ENCODE measurements at regions not wholly inside any gene's neighbourhood (a gene's known extent, or its start where the extent isn't known, plus 50 kb on each side); places are given as distances from the start of the nearest gene placed in this dataset.
"Not testable (repeated sequence)": the region's sequence is repeated elsewhere in the genome, so short reads cannot be mapped to it uniquely, and the experiment has no call there.

DNA sequence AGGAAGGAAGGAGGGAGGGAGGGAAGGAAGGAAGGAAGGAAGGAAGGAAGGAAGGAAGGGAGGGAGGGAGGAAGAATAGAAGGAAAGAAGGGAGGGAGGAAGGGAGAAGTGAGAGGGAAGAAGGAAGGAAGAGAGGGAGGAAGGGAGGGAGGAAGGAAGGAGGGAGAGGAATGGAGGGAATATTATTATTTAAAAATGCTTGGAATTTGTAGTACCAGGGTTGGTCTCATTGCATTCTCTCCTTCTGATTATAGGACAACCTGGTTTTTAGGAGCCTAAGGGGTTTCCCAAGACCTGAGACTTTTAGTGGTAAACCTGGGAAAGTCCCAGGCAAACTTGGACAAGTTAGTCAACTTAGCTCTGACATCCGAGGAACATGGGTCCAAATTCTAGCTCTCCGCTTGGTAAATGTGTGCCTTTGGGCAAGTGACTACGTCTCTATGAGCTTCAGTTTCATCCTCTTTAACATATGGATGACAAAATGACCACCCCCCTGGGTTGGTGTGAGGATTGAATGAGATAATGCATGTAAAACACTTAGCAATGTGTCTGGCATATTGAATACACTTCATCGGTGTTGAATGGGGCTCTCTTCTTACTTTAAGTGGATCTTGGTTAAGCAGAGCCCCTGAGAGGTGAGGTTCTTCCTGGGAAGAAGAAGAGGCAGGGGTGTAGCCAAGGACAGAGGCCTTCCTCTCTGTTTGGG, 690.7 kb upstream of the TBX3 start:
- Histone ChIP-seq H3K27me3 (ENCODE audit: insufficient read depth, insufficient read length) (no peaks in the 10 kb centered on the region), H3K36me3 (ENCODE audit: insufficient read depth, insufficient read length, low read length) (no peaks in the 10 kb centered on the region), H3K4me1 (ENCODE audit: insufficient read depth, insufficient read length) (peaks cover 5% of the 10 kb centered on the region), H3K9ac (ENCODE audit: insufficient read length, low read depth) (no peak overlapping the region), H3K4me3 (ENCODE audit: insufficient read length, low read depth) (no peak overlapping the region), H3K9me3 (ENCODE audit: insufficient read depth, low read length) (no peaks in the 10 kb centered on the region)
- TF ChIP-seq YY1 (IDR thresholded peaks at IDR 0.05; ENCODE audit: insufficient read depth, insufficient read length) (no peak), ZNF274 (IDR thresholded peaks at IDR 0.05; ENCODE audit: low read depth, low read length) (no peak), SUZ12 (IDR thresholded peaks at IDR 0.05; ENCODE audit: extremely low read depth, insufficient read depth, insufficient read length) (no peak)
- DNase-seq (ENCODE audit: low read depth, low spot score): no peak

DNA sequence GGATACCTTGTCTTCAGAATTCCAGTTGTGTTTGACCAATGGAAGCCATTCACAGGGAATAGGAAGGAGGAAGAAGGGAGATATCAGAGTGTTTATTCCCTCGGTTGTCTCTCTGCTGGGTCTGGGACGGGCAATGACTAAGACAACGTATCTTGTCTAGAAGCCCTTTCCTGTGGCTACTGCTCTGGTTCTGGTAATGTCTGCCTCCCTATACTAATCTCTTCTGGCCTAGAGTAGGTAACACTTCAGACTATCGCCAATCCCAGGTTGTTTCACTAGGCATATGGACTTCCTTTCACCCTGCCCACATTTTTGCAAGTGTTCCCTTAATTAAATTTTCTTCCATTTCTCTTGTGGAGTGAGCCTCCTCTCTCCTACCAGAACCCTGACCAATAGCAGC, 687.7 kb upstream of the TBX3 start:
- Histone ChIP-seq H3K4me3 (ENCODE audit: insufficient read length, low read depth) (no peak overlapping the region), H3K9me3 (ENCODE audit: insufficient read depth, low read length) (peaks cover 19% of the 10 kb centered on the region; the same call in 1 of the 2 replicates), H3K36me3 (ENCODE audit: insufficient read depth, insufficient read length, low read length) (no peaks in the 10 kb centered on the region), H3K4me1 (ENCODE audit: insufficient read depth, insufficient read length) (peaks cover 5% of the 10 kb centered on the region), H3K27me3 (ENCODE audit: insufficient read depth, insufficient read length) (no peaks in the 10 kb centered on the region), H3K9ac (ENCODE audit: insufficient read length, low read depth) (no peak overlapping the region)
- TF ChIP-seq YY1 (IDR thresholded peaks at IDR 0.05; ENCODE audit: insufficient read depth, insufficient read length): no peak
- TF ChIP-seq SUZ12 (IDR thresholded peaks at IDR 0.05; ENCODE audit: extremely low read depth, insufficient read depth, insufficient read length): no peak
- TF ChIP-seq ZNF274 (IDR thresholded peaks at IDR 0.05; ENCODE audit: low read depth, low read length): no peak
- no peak for DNase-seq (ENCODE audit: low read depth, low spot score)

DNA sequence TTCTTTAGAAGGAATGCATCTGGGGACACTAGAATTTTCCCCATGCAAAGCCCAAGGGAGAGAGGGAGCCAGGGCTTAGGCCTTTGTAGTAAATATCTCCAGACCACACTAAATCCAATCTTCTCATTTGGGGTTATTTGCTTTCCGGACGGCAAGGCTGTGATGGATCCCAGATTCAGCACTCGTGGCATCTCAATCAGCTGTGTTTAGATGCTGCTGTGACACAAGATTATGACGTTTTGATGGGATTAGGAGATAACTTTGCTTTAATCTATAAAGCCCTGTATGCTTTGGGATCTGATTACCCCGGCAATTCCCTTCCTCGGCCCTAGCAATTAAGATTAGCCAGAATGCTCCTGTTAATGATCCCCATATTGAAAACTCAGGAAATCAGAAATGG, 686.7 kb upstream of the TBX3 start:
- Histone ChIP-seq H3K9ac (ENCODE audit: insufficient read length, low read depth) (no peak overlapping the region), H3K4me3 (ENCODE audit: insufficient read length, low read depth) (no peak overlapping the region), H3K9me3 (ENCODE audit: insufficient read depth, low read length) (peaks cover 23% of the 10 kb centered on the region; the same call in 1 of the 2 replicates), H3K27me3 (ENCODE audit: insufficient read depth, insufficient read length) (no peaks in the 10 kb centered on the region), H3K36me3 (ENCODE audit: insufficient read depth, insufficient read length, low read length) (no peaks in the 10 kb centered on the region), H3K4me1 (ENCODE audit: insufficient read depth, insufficient read length) (peaks cover 2% of the 10 kb centered on the region)
- no peak for DNase-seq (ENCODE audit: low read depth, low spot score)
- no peak for TF ChIP-seq SUZ12 (IDR thresholded peaks at IDR 0.05; ENCODE audit: extremely low read depth, insufficient read depth, insufficient read length)
- no peak for TF ChIP-seq ZNF274 (IDR thresholded peaks at IDR 0.05; ENCODE audit: low read depth, low read length)
- no peak for TF ChIP-seq YY1 (IDR thresholded peaks at IDR 0.05; ENCODE audit: insufficient read depth, insufficient read length)

DNA sequence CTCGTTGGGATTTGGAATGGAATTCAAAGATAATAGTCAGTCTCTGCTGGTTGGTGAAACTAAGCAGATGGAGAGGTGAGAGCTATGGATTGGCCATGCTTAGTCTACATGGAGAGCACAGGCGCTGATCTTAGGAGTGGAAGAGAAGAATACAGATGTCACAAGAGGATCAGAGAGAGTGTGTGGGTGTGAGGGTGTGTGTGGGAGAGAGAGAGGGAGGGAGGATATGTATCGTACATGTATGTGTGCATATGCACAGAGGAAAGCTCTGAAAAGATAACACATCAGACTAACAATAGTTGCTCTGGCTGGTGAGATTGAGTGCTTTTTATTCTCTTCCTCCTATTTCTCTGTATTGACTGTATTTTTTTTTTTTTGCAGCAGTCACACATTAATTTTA, 686.2 kb upstream of the TBX3 start:
- Histone ChIP-seq H3K4me1 (ENCODE audit: insufficient read depth, insufficient read length) (no peaks in the 10 kb centered on the region), H3K27me3 (ENCODE audit: insufficient read depth, insufficient read length) (no peaks in the 10 kb centered on the region), H3K36me3 (ENCODE audit: insufficient read depth, insufficient read length, low read length) (no peaks in the 10 kb centered on the region), H3K4me3 (ENCODE audit: insufficient read length, low read depth) (no peak overlapping the region), H3K9me3 (ENCODE audit: insufficient read depth, low read length) (peaks cover 23% of the 10 kb centered on the region; the same call in 1 of the 2 replicates), H3K9ac (ENCODE audit: insufficient read length, low read depth) (no peak overlapping the region)
- no peak for DNase-seq (ENCODE audit: low read depth, low spot score)
- TF ChIP-seq YY1 (IDR thresholded peaks at IDR 0.05; ENCODE audit: insufficient read depth, insufficient read length) (no peak), ZNF274 (IDR thresholded peaks at IDR 0.05; ENCODE audit: low read depth, low read length) (no peak), SUZ12 (IDR thresholded peaks at IDR 0.05; ENCODE audit: extremely low read depth, insufficient read depth, insufficient read length) (no peak)

DNA sequence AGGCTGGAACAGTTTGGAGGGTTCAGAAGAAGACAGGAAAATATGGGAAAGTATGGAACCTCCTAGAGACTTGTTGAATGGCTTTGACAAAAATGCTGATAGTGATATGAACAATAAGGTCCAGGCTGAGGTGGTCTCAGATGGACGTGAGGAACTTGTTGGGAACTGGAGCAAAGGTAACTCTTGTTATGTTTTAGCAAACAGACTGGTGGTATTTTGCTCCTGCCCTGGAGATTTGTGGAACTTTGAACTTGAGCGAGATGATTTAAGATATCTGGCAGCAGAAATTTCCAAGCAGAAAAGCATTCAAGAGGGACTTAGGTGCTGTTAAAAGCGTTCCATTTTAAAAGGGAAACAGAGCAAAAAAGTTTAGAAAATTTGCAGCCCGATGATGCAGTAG, 682.3 kb upstream of the TBX3 start:
- not testable (repeated sequence) for H3K27me3 ChIP-seq (ENCODE audit: insufficient read depth, insufficient read length); H3K4me1 ChIP-seq (ENCODE audit: insufficient read depth, insufficient read length); H3K36me3 ChIP-seq (ENCODE audit: insufficient read depth, insufficient read length, low read length); H3K4me3 ChIP-seq (ENCODE audit: insufficient read length, low read depth); DNase-seq (ENCODE audit: low read depth, low spot score); H3K9ac ChIP-seq (ENCODE audit: insufficient read length, low read depth)
- peaks cover 23% of the 10 kb centered on the region; the same call in 1 of the 2 replicates for H3K9me3 ChIP-seq (ENCODE audit: insufficient read depth, low read length)

DNA sequence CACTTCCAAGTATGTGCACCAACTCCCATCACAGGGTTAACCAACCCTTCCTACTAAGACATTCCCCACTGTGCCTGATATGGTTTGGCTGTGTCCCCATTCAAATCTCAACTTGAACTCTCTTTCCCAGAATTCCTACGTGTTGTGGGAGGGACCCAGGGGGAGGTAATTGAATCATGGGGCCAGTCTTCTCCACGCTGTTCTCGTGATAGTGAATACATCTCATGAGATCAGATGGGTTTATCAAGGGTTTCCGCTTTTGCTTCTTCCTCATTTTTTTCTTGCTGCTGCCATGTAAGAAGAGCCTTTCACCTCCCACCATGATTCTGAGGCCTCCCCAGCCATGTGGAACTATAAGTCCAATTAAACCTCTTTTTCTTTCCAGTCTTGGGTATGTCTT, 681.8 kb upstream of the TBX3 start:
- not testable (repeated sequence) for H3K36me3 ChIP-seq (ENCODE audit: insufficient read depth, insufficient read length, low read length); H3K27me3 ChIP-seq (ENCODE audit: insufficient read depth, insufficient read length); H3K4me1 ChIP-seq (ENCODE audit: insufficient read depth, insufficient read length); DNase-seq (ENCODE audit: low read depth, low spot score); H3K9ac ChIP-seq (ENCODE audit: insufficient read length, low read depth); H3K4me3 ChIP-seq (ENCODE audit: insufficient read length, low read depth)
- H3K9me3 ChIP-seq (ENCODE audit: insufficient read depth, low read length): peaks cover 23% of the 10 kb centered on the region; the same call in 1 of the 2 replicates

DNA sequence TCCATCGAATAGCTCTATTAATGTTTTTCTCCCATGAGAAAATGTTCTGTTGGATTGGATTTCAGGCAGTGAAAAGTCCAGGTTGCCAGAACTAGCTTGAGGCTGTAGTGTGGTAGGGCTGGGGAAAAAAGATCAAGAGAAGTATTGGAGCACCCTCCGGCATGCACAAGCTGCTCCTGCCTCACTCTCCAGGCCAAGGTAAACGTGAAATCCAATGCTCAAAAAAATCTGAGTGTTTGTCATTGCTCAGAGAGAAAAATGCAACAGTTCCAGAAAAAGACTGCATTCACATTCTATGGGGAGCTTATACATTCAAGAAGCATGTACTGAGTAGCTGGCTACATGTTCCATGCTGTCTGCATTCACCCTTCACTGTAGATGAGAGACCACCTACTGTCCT, 680.9 kb upstream of the TBX3 start:
- Histone ChIP-seq H3K4me1 (ENCODE audit: insufficient read depth, insufficient read length) (no peaks in the 10 kb centered on the region), H3K9me3 (ENCODE audit: insufficient read depth, low read length) (peaks cover 23% of the 10 kb centered on the region; the same call in 1 of the 2 replicates), H3K27me3 (ENCODE audit: insufficient read depth, insufficient read length) (no peaks in the 10 kb centered on the region), H3K9ac (ENCODE audit: insufficient read length, low read depth) (no peak overlapping the region), H3K36me3 (ENCODE audit: insufficient read depth, insufficient read length, low read length) (no peaks in the 10 kb centered on the region), H3K4me3 (ENCODE audit: insufficient read length, low read depth) (no peak overlapping the region)
- no peak for TF ChIP-seq ZNF274 (IDR thresholded peaks at IDR 0.05; ENCODE audit: low read depth, low read length)
- no peak for TF ChIP-seq YY1 (IDR thresholded peaks at IDR 0.05; ENCODE audit: insufficient read depth, insufficient read length)
- no peak for TF ChIP-seq SUZ12 (IDR thresholded peaks at IDR 0.05; ENCODE audit: extremely low read depth, insufficient read depth, insufficient read length)
- DNase-seq (ENCODE audit: low read depth, low spot score): no peak

Data from NT2/D1 (cell line).